ENCODE measurements at regions not wholly inside any gene's neighbourhood (a gene's known extent, or its start where the extent isn't known, plus 50 kb on each side); places are given as distances from the start of the nearest gene placed in this dataset.
"Not testable (repeated sequence)": the region's sequence is repeated elsewhere in the genome, so short reads cannot be mapped to it uniquely, and the experiment has no call there.

DNA sequence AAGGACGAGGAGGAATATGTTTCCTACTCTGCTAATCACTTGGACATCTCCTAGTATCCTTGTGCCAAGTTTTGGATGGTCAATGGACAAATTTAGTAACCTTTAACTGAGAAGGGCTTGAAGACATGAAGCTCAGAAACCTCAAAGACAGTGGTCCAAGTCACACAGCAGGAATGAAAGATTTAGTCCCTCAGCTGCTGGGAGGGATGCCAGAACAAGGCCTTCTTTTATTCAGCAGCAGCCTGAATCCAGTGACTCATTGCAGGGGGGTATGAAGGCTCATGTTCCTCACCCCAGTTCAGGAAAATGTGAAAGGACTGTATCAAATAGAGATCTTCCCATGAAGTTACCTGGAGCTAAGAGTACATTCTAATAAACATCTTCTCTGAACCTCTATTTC, 214.9 kb upstream of the UGT8 start:
- DNase-seq: no peak

DNA sequence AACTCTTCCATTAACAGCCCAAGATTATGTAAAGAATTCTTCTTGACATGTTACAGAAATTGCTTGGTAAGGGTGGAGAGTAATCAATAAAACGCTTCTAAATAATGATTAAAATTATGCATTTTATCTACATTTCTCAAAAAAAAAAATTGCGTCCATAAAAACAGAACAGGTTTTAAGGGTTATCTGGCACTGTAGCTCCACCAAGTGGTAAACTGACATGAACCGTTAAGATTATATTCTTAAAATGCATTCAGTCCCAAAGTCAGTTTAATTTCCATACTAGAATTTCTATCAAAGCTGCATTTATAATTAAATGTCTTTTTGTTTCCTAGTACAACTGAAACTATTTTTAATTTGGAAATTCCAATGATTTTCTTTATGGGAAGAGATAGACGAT, 214.0 kb upstream of the UGT8 start:
- DNase-seq: peak; percentile 10 to 26 (median 24)

DNA sequence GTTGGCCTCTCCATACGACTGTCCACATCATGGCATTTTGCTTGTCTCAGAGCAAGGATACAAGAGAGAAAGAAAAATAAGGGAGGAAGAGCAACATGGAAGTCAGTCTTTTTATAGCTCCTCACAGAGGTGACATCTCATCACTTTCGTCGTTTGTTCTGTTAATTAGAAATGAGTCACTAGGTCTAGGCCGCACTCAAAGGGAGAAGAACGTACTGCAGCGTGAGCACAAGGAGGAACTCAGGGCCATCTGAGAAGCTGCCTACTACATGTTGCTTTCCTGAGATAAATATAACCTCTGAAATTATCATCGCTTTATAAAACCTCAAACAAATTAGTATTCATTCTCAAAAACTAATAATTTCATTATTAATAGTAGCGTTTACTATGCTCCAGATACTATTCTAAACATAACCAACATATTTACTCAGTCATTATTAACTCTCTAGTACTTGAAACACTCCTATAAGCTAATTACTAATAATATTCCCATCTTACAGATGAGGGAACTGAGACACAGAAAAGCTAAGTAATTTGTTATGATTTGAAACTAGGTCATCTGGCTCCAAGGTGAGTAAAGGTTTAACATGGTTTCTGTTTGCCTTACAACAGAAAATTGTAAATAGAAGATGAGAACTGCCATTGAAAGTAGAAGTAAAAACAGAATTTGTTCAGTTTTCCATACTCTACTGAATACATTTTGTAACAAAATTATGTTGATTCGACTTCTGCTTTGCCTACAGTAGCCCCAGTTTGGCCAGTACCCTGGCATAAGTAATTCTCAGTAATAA, 213.2 kb upstream of the UGT8 start:
- no peak for DNase-seq

DNA sequence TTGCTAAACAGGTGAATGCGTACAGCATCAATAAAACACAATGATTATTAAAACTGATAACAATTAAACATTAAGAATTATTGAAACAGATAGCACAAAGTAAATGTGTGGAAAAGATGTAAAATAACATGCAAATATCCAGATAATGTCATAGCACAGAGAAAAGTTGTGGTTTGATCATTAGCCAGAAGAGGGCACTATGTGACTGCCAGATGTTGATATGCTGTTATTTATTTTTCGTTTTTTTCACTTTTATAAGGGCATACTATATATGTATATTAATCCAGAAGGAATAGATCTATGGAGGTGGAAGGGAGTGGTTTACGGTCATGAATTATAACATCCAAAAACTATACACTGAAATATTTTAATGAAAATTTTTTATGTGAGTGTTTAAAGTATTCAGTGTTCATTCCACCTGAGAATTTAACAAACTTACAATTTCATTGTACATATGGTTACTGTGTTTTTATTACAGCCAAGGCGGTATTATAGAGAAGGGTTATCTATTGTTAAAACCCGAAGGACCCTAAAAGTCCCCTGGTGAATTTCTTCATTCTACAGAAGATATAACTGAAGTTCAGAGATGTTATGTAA, 211.9 kb upstream of the UGT8 start:
- peak; percentile 5 to 40 (median 24) for DNase-seq

DNA sequence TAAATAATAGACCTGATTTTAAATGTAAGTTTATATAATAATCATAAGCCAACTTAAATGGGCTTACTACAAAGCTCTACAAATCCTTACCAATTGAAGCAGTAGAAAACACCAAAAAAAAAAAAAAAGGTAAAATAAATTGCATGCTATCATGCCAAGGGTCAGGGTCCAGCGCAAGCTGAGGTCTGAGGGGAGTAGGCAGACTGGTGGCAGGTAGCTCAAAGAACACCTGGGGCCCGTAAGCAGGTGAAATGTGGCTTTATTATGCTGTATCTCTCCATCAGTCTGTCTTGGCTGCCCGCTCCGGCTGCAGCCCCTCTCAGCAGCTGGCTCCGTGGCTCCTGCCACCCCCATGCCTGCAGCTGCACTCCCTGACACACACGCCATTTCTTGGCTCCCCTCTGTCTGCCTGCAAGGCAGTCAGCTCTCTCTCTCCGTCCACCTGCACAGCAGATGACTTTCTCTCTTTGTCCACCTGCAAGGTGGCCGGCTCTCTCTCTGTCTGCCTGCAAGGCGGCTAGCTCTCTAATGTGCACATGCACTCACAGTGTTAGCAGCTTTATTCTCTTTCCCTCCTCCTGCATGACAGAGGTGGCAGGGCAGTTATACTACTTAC, 209.4 kb upstream of the UGT8 start:
- no peak for DNase-seq

DNA sequence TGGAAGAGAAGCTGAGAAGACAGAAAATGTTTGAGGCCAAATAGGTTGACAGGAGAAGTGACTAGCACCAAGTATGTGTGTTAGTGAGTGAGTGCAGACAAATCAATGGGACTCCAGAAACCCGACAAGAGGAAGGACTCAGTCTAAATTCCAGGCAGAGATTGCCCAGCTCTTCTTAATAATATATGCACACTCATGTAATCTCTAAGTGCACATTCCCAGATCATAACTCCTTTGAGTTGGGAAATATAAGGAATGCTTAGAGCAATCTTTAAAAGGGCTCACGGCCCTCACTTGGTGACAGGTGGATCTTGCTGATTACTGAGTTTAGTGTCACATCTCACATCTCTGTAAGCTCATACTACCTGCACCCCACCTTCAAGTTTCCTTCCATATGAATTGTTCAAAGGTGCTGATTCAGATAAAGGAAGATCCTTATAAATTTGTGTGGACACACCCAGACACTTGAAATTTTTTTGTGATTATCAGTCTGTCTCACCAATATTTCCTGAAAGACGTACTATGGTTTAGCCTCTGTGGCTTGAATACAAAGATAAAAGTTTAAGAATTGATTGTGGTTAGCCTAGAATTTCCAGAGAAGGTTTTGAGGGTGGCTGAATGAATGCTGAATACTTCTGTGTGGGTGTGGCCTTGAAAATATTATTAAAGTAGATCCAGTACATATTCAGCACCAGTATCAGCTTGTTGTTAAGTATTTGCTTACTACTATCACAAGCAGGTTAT, 205.1 kb upstream of the UGT8 start:
- no peak for DNase-seq

DNA sequence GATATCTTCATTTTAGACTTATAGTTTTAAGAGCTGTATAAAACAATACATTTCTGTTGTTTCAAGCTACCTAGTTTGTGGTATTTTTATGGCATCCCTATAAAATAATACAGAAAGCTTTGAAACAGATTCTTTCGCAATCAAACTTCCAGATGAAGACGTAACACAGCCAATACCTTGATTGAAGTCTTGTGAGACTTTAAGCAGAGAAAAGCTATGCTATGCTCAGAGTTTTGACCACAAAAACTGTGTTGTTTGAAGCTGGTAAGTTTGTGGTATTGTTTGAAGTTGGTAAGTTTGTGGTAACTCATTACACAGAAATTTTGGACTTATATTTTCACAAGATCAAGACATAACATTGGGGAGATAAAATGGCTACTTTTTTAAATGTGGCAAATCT, 201.8 kb upstream of the UGT8 start:
- no peak for DNase-seq

DNA sequence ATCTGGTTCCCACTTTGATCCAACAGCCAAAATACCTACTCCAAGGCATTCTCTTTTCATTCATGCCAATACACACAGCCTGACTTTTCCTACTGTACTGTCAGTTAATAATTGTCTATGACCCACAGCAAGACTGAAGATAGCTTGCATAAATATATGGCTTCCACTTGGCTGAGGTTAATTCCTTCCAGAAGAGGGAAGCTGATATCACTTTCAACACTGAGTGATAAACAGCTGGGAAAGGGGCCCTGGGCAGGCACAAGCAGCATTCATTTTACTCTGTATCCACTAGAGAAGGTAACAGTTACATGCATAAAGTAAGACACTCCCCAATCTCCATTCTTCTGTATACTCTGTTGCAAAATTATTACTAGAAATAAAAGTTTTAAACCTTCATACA, 200.2 kb upstream of the UGT8 start:
- no peak for DNase-seq

DNA sequence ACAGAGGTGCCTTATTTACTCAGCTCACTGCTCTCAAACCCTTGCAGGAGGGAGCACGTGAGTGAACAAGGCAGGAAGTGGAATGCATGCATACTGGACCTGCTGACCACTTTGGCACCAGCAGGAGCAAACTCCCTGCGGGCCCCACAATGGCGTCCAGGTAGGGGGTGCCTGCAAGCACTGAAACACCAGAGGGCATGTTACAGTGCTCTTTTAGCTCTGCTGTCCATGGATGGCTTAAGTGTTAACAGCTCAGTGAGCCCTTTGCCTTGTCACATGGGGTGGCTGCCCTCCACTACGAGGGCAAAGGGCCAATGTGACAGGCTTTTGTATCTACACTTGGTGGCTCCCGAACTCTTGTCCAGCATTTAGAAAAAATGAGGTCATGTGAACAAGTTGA, 199.5 kb upstream of the UGT8 start:
- no peak for DNase-seq

DNA sequence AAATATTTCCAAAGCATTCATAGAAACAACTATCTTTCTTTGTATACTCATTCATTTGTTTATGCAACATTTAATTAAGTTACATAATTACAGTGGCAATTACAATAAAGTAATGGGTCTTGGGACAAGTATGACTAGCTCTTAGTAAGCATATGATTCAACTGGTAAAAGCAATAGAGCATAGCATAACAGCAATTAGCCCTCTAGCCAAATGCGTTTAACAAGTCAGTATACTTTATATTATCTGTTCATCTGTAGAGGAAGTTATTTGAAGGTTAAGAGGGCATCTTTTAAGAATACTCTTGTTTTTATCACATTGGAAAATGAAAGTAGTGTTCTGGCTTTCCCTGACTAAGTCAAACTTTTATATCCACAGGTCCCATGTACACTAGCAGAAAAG, 198.1 kb upstream of the UGT8 start:
- no peak for DNase-seq

DNA sequence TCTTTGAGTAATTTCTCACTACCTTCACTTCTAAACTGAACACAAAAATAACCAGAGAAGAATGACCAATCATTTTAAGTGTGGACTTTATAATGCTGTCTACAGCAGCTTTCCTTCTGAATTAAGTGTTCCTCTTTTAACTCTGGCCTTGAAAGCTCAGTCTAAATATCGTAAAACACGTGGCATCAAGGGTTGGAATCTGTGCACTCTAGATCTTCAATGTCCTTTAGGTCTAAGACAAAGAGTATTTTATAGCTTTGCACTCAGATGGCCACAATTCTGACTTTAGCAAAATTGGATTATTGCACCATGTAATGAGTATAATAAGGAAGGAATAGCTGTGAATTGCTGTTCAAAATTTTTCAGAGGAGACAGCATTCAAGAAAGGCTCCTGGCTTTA, 197.1 kb upstream of the UGT8 start:
- DNase-seq: no peak

DNA sequence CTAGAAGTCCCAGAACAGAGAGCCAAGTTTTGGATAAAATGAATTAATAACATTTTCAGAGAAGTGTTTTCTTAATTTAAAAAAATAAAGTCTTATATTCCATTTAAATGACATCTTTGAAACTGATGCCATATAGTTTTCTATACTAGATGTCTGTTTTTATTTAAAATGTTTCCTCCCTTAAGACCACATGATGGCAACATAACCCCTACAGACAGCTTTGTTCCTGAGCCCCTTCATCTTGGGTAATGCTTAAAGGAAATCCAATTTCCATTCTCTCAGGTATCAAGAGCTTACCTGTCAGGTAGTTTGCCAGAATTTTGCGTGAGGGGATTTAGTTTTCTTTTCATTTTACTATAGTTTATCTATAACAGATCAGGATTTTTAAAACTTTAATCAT, 181.4 kb upstream of the UGT8 start:
- DNase-seq: no peak

DNA sequence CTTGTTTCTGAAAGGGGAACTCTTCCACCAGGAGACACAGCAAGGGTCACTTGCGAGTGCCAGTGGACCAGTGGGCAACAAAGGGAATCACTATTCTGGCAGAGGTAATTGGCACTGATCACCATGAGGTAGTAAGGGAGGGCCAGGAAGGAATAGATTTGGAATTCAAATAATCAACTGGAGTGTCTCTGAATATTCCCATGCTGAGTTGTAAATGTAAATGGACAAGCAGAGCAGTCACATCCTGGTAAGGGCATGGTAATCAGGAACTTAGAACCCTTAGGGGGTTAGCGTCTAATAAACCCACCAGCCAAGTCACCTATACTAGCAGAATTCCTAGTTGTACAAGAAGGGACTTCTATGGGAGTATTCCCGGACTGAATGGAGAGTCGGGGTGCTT, 178.5 kb upstream of the UGT8 start:
- DNase-seq: no peak

DNA sequence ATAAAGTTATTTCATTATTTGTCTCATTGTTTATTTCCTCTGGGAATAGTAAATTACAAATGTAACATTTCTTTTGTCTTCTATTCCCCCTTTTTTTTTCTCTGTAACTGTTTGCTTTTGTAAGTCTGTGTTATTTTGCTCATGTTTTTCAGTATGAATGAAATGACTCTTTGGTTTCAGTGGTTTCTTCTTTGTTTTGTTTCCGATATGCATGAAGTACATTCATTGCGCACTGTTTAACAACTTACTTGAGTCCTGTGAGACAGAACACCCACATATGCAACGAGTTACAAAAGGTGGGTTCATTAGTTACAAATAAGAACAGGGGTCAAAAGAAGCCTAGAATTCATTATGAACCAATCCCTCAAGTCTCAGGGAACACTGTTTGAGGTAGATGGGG, 175.0 kb upstream of the UGT8 start:
- DNase-seq: no peak

DNA sequence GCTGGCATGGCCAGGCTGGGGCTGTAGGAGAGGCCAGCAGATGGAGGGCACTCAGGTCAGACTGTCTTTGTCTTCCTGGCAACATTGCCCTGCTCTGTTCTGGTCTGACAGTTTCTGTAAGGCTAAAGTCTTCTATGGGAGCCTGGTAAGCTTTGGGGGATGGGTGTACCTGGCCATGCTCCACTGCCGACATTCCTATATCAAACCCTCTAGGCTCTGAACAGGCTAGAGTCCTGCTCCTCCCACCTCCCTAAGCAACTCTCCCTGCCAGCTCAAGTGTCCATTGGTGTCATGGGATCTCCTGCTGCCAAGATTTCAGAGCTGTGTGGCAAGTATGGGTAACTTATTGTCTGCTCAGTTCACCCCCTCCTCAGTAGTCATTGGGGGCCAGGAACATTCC, 163.5 kb upstream of the UGT8 start:
- DNase-seq: no peak

DNA sequence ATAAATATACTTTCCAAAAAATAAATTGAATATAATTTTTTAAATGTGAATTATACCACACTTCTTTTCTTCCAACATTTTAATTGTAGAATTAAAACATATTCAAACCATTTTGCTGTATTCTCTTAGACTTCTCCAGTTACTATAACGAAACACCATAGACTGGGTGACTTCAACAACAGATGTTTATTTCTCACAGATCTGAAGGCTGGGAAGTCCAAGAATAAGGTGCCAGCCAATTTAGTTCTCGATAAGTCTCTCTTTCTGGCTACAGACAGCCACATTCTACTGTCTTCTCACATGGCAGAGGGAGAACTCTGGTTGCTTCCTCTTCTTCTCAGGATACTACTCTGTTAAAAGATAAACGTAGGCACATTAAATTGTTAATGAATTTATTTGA, 155.8 kb upstream of the UGT8 start:
- no peak for DNase-seq

DNA sequence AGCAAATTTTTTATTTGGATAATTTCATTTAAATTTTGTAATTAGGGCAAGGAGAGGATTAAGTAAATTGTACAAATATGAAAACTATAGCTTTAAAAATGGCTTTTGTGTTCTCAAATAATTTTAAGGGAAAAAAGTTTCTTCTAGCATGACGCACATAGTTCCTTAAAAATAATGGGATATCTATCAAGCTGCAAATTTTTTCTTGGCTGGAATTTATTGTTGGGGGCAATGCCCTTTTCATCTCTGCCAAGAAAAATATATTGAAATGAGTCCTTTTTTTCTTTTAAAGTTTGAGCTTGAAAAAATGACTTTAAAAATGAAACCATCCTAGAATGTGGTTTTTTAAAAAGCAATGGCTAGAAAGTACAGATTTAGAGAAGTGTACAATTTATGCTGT, 154.4 kb upstream of the UGT8 start:
- DNase-seq: no peak

DNA sequence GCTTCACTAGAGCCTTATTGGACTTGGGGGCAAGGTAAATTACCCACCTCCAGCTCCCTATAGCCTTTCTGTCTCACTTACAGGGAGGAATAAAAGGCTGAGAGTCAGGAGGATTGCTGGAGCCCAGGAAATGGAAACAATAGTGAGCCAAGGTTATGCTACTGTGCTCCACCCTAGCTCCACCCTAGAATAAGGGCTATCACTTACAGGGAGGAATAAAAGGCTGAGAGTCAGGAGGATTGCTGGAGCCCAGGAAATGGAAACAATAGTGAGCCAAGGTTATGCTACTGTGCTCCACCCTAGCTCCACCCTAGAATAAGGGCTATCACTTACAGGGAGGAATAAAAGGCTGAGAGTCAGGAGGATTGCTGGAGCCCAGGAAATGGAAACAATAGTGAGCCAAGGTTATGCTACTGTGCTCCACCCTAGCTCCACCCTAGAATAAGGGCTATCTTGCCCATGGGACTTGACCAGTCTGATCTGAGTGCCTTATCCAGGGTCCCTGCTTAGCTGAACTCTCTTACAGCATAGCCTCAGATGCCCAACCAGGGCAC, 150.6 kb upstream of the UGT8 start:
- DNase-seq: not testable (repeated sequence)

DNA sequence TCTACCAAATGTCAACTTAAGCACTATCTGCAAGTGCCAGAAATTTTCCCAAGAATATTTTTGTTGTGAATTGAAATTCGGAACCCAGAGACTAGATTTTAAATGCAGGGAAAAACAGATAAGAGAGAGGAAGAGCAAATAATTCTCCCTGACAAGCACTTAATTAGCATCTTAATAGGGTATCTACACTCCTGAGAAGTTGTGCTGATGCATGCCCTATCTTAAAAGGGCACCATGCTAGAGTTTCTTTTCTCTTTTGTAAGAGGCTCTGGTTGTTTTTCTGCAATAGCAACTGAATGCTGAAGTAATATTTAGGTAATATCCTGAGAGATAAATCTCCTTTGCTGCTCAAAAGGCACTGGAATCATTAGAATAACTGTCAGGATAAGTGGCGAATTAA, 139.9 kb upstream of the UGT8 start:
- no peak for DNase-seq

DNA sequence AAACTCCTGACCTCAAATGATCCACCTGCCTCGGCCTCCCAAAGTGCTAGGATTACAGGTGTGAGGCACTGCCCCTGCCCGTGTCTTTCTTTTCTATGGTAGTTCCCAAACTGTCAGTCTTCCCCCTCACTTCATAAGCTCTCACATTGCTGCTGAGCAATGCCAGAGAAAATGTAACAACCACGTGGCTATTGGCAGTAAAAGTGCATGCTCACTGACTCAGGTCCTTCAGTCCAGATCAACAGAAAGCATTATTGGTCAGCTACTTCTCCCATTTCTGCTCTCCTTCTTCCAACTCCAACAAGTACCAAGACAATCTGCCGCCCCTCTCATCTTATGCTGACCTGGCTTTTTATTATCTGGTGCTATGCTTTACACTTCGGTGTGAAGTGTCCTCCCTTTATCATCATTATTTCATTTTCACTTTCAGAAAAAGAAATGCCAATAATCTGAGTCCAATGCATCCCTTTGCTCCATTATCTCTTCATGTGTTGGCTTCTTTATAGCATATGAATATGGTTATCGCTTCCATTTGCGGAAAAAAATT, 133.8 kb upstream of the UGT8 start:
- no peak for DNase-seq

DNA sequence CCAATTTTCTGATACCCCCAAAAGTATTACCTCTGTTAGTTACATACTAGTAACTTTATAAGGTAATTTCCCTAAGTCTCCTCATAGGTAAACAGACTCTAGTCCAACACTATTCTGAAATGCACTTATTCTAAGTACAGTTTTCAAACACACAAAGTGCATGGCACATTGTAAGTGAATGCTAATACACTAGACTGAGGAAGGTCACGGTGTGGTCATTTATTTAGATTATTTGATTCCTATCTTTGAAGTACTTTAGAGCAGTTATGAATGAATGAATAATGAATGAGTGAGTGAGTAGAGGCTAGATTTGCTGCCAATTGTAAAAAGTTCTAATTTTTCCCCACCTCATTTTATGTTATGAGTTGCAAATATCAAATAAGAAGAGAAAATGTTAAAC, 132.8 kb upstream of the UGT8 start:
- DNase-seq: no peak

DNA sequence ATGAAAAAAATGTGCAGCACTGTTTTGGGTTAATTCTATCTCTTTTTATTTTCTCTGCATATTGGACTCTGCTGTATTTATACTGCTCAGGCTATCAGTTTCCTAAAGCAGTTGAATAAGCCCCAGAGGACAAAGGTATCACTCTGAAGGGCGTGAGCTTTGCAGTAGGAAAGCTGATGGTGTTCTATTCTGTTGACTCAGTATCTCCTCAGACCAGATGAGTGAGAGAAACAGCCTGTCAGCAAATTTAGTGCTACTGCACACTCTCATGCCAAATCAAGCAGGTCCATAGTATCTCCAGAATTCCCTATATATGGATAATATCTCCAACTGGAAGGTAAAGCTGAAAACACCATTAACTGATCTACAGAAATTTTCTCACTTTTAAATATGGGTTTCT, 132.3 kb upstream of the UGT8 start:
- no peak for DNase-seq

Data from suppressor macrophage treated with lipopolysaccharide for 1 hour (primary cell).